SK-N-MC (cell line): ENCODE measurements at regions not wholly inside any gene's neighbourhood (a gene's known extent, or its start where the extent isn't known, plus 50 kb on each side); places are given as distances from the start of the nearest gene placed in this dataset.

Source experiments
- DNase-seq: peaks from one replicate; pipeline ENCODE4 v3.0.0-alpha.2; 2011; ENCODE audit warnings: low read depth, low spot score
- H3K27ac ChIP-seq: fragments of 200-600 bp; sonication (generic); 2 replicates; pipeline ENCODE4 v1.5.1; 2016; ENCODE audit warnings: mixed run types
- H3K36me3 ChIP-seq: fragments of 200-600 bp; sonication (generic); 2 replicates; pipeline ENCODE4 v1.6.1; 2017; ENCODE audit warnings: antibody characterized with exemption, low read length, mixed read lengths; ENCODE audit not compliant: insufficient read depth
- H3K4me3 ChIP-seq: fragments of 200-600 bp; sonication (generic); 2 replicates; pipeline ENCODE4 v1.5.1; 2016
- H3K9ac ChIP-seq: fragments of 200-600 bp; sonication (generic); 2 replicates; pipeline ENCODE4 v1.8.0; 2017; ENCODE audit warnings: mixed run types, mixed read lengths; ENCODE audit not compliant: insufficient read length
- H3K9me3 ChIP-seq: fragments of 200-600 bp; sonication (generic); 2 replicates; pipeline ENCODE4 v1.6.1; 2017; ENCODE audit warnings: low read depth, mild to moderate bottlenecking, antibody characterized with exemption, low read length, moderate library complexity, mixed read lengths
- EZH2 ChIP-seq: fragments of 200-600 bp; sonication (generic); IDR thresholded peaks from one replicate; pipeline ENCODE4 v1.6.1; 2017; ENCODE audit warnings: antibody characterized with exemption
- FOXP2 ChIP-seq: optimal IDR thresholded peaks from 2 replicates; pipeline ENCODE3; 2011; ENCODE audit warnings: mild to moderate bottlenecking, moderate library complexity; ENCODE audit not compliant: insufficient read depth; ENCODE audit errors: extremely low read length, control extremely low read depth
- POLR2AphosphoS5 ChIP-seq: IDR thresholded peaks from 2 replicates; pipeline ENCODE4 v1.6.1; 2012; ENCODE audit warnings: mild to moderate bottlenecking, low read depth, low read length, borderline replicate concordance

DNA sequence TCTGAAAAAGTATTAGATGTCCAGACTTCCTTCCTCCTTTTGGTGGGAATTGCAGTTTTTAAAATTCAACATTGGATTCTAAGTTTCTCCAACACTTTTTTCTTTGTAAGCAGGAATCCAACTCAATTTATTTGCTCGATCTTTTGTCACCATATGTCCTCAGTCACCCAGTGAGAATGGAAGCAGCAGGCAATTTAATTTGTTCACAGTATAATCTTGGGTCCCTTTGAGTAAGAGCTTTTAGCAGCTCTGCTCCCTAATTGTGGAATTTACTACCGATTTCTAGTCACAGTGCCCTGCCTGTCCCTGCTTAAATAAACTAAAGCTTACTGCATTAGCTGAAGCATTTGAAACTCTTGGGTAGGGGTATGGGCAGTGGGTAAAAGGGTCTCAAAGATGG, 98.6 kb downstream of the BTBD3 start:
- Histone ChIP-seq H3K9ac (no peak overlapping the region), H3K4me3 (no peak overlapping the region), H3K9me3 (no peaks in the 10 kb centered on the region), H3K36me3 (no peaks in the 10 kb centered on the region), H3K27ac (no peak overlapping the region)
- TF ChIP-seq FOXP2: no peak
- no peak for TF ChIP-seq POLR2AphosphoS5
- TF ChIP-seq EZH2: no peak
- DNase-seq: no peak

DNA sequence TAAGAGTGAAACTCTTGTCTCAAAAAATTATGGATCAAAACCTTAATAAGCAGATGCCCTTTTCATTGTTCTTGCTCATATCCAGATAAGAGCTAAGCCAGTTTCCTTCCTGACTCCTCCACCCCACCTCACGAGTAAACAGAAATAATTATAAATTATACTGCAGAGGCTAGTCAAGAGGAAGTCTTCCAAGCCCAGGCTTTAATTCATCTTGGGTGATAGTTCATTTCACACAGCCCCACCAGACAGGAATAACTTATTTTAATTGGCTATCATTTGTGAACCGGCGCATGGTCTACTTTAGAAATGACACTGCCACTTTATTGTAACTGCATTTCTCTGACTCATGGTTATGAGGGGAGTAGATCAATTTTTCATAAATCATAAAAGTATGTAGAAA, 102.0 kb downstream of the BTBD3 start:
- DNase-seq: no peak
- TF ChIP-seq EZH2 (no peak), POLR2AphosphoS5 (no peak), FOXP2 (no peak)
- no peaks in the 10 kb centered on the region for H3K36me3 ChIP-seq
- no peak overlapping the region for H3K27ac ChIP-seq
- H3K9me3 ChIP-seq: no peaks in the 10 kb centered on the region
- no peak overlapping the region for H3K4me3 ChIP-seq
- no peak overlapping the region for H3K9ac ChIP-seq

DNA sequence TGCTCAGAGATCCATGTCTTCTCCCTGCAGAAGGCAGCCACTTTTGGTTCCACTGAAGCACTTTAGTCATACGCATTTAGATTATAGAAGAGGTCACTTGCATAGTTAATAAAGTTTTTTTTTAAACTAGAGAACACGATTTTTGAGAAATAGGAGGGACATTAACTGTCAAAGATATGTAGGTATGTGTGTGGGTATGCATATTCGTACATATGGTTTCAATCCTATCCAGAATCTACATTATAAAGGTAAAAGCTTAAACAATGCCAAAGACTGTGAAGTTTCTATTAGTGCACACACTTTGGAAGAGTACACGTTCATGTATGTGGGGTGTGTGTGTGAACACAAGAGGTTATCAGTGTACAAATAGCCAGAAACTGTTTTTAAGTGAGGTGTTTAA, 103.2 kb downstream of the BTBD3 start:
- no peak for DNase-seq
- H3K4me3 ChIP-seq: no peak overlapping the region
- no peaks in the 10 kb centered on the region for H3K9me3 ChIP-seq
- no peak for TF ChIP-seq EZH2
- TF ChIP-seq POLR2AphosphoS5: no peak
- TF ChIP-seq FOXP2: no peak
- H3K27ac ChIP-seq: no peak overlapping the region
- H3K36me3 ChIP-seq: no peaks in the 10 kb centered on the region
- H3K9ac ChIP-seq: no peak overlapping the region

DNA sequence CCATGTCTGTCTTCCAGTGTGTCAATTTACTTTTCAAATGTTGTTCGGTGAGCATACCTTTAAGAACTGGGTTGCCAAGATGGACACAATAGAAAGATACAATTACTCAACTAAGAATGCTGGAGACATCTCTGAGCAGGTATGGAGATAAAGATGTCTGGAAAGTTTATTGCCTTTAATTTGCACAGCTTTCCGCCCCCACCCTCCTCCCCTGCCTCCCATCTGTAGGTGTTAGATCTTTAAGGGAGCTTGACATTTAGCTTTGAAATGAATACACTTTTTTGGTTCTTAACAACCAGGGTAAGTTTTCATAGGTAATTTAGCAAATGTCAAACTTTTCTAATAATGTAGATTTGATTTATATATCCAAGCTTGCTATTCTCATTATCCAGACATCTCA, 104.4 kb downstream of the BTBD3 start:
- Histone ChIP-seq H3K36me3 (no peaks in the 10 kb centered on the region), H3K27ac (no peak overlapping the region), H3K9me3 (no peaks in the 10 kb centered on the region), H3K4me3 (no peak overlapping the region), H3K9ac (no peak overlapping the region)
- TF ChIP-seq EZH2: no peak
- no peak for TF ChIP-seq FOXP2
- no peak for TF ChIP-seq POLR2AphosphoS5
- no peak for DNase-seq

DNA sequence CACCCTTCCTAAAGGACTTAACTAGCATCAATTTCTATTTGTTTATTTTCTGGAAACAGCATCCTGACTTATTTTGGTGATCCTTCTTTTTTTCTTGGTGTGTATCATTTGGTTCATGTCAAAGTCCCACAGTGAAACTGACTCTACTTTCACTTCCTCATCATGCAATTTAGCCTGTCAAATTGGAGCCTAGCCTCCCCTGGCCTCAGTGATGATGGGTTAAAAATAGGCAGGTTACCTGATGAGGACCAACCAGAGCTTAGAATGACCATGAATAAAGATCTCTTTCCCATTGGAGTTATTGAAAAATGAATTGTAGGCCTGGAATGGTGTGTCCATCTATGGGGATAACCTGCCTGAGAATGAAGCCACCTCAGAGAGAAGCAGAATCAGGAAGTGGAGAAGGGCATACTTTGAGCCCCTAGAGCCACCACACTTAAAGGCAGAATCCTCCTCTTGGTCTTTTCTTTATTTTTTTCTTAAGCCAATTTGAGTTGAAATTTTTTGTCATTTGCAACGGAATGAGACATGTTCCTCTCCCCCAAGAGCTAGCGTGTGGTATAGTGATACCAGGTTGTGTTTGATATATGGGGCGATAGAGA, 105.6 kb downstream of the BTBD3 start:
- H3K9me3 ChIP-seq: no peaks in the 10 kb centered on the region
- H3K4me3 ChIP-seq: no peak overlapping the region
- no peak for DNase-seq
- H3K36me3 ChIP-seq: no peaks in the 10 kb centered on the region
- no peak overlapping the region for H3K27ac ChIP-seq
- TF ChIP-seq POLR2AphosphoS5 (no peak), FOXP2 (no peak), EZH2 (no peak)
- no peak overlapping the region for H3K9ac ChIP-seq

DNA sequence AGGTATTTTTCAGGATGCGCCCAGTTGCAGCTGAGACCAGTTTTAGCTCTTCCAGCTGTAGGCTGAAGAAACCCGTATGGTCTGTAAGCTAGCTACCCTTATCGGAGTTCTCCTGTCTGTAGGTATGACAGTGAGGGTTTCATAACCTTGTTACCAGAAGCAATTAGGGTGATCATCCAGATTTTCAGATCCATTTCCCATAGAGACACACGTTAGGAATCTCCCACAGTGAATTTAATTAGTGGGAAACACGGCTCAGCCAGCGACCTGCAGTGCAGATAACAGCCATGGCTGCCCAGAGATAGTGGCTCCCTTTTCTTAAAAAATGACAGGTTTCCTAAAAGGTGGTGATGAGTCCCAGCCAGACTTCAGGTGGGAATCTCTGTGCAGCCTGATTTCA, 111.1 kb downstream of the BTBD3 start:
- no peak for DNase-seq
- no peaks in the 10 kb centered on the region for H3K9me3 ChIP-seq

DNA sequence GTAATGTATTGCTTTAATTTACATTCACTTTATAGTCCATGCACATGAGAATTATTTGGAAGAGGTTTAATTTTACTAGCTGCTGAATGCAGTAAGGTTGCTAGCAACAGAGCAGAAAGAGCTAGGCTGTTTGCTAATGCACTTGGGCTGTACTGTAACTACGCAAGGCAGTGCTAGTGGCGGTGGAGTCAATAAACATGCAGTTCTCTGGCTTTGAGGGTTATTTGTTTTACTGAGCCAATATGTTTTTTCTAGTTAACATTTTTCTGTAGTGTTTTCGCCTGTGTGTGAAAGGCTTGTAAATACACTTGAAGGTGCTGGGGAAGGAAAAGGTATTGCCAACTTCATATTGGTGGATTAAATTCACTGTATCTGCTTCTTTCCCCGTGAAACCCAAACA, 112.8 kb downstream of the BTBD3 start:
- H3K36me3 ChIP-seq: no peaks in the 10 kb centered on the region
- no peaks in the 10 kb centered on the region for H3K9me3 ChIP-seq
- H3K9ac ChIP-seq: no peak overlapping the region
- TF ChIP-seq EZH2 (no peak), FOXP2 (no peak), POLR2AphosphoS5 (no peak)
- no peak for DNase-seq
- H3K4me3 ChIP-seq: no peak overlapping the region
- no peak overlapping the region for H3K27ac ChIP-seq

More for the DNA sequence above, 111.1 kb downstream of the BTBD3 start:
- Histone ChIP-seq H3K36me3 (no peaks in the 10 kb centered on the region), H3K9ac (no peak overlapping the region), H3K27ac (no peak overlapping the region), H3K4me3 (no peak overlapping the region)
- TF ChIP-seq FOXP2: no peak
- TF ChIP-seq POLR2AphosphoS5: no peak
- no peak for TF ChIP-seq EZH2

DNA sequence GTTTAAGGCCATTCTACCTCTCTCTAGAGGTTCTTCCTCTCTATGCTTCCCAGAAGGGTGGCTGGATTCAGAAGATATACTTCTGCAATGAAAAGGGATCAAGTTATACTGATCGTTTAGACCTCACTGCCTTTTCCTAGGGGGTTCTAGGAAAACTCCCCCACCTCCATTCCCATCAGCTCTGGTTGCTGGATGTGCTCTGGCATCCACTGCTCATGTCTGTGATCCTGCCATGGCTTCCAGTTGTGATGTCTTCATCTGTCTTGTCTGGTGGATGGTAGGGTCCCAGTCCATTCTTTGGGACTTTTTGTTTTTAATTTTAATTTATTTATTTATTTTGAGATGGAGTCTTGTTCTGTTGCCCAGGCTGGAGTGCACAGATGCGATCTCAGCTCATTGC, 118.4 kb downstream of the BTBD3 start:
- Histone ChIP-seq H3K9me3 (no peaks in the 10 kb centered on the region), H3K27ac (no peak overlapping the region), H3K36me3 (no peaks in the 10 kb centered on the region), H3K9ac (no peak overlapping the region), H3K4me3 (no peak overlapping the region)
- no peak for DNase-seq
- TF ChIP-seq EZH2 (no peak), POLR2AphosphoS5 (no peak), FOXP2 (no peak)

DNA sequence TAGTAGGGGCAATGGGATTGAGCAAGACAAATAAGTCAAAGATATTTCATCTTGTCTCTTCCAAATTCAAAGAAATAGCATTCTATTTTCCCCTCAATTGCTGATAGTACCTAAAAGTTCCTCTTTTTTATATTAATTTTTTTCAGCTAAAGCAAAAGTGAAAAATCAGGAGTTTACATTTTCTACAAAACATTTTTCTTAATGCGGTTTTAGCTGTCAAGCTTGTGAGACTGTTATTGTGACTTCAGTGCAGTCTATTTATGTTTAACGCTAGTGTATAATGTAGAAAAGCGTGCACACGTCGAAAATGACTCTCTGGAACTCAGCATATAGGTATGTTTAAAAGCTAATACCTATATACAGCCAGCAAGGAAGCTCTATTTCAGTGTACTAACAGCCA, 119.8 kb downstream of the BTBD3 start:
- no peaks in the 10 kb centered on the region for H3K9me3 ChIP-seq
- TF ChIP-seq EZH2 (no peak), POLR2AphosphoS5 (no peak)
- no peaks in the 10 kb centered on the region for H3K36me3 ChIP-seq
- no peak overlapping the region for H3K4me3 ChIP-seq
- DNase-seq: no peak
- H3K9ac ChIP-seq: no peak overlapping the region
- H3K27ac ChIP-seq: no peak overlapping the region
